Dedifferentiated amniotic fluid mesenchymal stem cell (primary cell): ENCODE measurements at regions not wholly inside any gene's neighbourhood (a gene's known extent, or its start where the extent isn't known, plus 50 kb on each side); places are given as distances from the start of the nearest gene placed in this dataset.
"Not testable (repeated sequence)": the region's sequence is repeated elsewhere in the genome, so short reads cannot be mapped to it uniquely, and the experiment has no call there.

Experiments used
- DNase-seq: peaks from one replicate; pipeline ENCODE4 v3.0.0-alpha.2; 2016; ENCODE audit errors: extremely low spot score

DNA sequence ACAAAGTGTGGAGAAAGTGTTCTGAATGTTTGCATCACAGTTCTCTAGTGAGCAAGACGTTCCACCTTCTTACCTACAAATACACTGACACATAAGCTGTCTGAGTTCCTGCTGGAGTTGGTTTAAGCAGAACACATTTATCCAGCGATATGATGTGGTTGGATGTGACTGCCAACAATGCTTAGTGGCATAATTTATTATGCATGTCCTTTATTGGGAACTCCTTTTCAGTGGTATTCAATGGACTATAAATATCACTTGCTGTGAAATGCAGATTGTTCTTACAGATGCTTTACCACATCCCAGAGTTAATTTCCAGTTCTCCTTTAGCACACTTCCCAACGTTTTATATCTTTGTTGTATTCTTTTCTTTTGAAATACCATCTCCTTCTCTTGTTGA, 222.2 kb downstream of the LURAP1L start:
- no peak for DNase-seq

GRCh38 chr9:13001989-13002580, 227.3 kb downstream of the LURAP1L start:
- DNase-seq, result no peak

DNA sequence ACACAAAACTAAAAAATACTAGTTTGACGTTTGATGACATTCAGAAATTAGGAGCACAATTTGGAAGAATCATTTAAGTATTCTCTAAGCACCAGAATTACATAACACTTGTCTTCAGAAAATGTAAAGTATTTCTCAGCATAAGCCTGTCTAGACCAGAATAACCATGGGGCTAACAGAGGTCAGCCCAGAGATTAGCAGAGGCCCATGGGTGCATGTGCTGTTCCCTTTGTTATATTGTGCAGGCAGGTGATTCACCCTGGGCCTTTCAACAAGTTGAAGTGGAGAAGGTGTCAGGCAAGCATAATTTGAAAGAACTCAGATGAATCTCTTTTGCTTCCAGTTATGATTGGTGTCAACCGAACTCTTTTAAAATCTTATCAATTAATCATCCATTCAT, 227.9 kb downstream of the LURAP1L start:
- no peak for DNase-seq

DNA sequence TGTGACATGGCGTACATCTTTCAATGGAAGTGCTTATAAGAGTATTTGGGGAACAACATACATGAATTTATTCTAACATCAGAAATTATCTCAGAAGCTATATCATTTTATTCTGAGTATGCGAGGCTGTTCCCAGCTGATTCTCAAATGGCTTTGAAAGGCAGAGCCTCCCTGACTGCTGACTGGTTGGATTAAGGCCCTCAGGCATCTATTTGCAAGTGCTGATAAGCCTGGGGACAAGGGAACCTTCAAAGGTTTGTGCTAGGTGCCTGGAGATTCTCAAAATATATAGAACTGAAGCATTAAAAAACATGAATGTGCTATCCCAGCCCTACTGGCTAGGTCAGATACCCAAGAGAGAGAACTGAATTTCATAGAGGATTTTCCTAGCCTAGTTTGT, 235.1 kb downstream of the LURAP1L start:
- no peak for DNase-seq

- peak; percentile 46 for DNase-seq
Measured at GRCh38 chr9:13013991-13014883, 239.4 kb downstream of the LURAP1L start.

- DNase-seq, result no peak
Measured at GRCh38 chr9:13017260-13017659, 242.4 kb downstream of the LURAP1L start.

DNA sequence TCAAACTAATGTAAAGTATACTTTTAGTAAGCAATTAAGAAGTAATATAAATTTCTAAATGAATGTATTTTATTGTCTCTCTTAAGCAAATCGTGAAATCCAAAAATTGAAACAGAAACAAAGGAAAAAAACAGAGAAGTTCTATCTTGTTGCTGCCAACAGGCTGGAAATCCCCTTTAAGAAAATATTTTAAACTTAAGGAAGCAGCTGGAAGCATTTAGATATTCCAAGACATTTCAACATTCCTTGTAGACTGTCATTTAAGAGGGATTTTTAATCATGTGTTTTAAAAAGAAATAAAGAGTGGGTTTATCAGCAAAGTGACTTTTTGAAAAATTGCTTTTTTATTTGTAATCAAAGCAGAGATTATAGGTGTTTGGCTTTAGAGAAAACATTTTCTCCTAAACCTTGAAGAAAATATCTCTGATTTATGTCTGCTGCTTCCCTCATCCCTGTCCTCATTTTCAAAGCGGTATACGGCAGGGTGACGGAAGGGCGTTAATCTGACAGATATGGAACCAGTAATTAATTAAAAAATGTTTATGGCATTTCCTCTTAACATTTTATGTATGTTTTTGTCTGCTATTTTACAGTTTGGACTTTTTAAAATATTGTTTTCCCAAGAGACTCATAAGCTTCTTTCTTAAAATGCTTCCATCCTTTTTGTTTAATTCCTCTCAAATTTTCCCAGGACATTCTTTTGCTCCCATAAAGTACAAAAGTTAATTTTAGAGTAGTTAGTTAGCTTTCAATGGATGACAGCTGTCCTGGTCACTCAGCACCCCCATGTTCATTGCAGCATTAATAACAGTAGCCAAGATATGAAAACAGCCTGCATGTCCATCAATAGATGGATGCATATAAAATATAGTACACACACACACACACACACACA, 245.6 kb downstream of the LURAP1L start:
- peak; percentile 26 for DNase-seq

GRCh38 chr9:13022756-13023155, 247.9 kb downstream of the LURAP1L start:
- DNase-seq, result no peak

- no peak for DNase-seq
Measured at GRCh38 chr9:13023498-13023897, 248.7 kb downstream of the LURAP1L start.

DNA sequence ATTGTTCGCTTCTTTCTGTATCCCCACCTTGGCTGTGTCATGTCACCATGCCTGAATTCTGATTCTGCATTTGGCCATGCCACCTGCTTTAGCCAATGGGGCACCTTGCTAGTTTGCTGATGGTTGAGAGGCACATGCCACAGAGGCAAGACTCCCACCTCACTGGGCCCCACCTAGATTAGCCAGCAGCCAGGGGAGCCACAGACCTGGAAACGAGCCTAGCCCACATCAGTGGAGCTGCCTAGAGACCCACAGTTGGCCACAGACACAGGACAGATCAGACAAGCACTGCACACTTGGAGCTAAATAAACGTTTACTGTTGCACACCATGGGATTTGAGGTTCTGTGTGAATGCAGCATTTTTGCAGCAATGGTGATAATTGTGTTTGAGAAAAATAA, 252.1 kb downstream of the LURAP1L start:
- DNase-seq, result no peak

DNA sequence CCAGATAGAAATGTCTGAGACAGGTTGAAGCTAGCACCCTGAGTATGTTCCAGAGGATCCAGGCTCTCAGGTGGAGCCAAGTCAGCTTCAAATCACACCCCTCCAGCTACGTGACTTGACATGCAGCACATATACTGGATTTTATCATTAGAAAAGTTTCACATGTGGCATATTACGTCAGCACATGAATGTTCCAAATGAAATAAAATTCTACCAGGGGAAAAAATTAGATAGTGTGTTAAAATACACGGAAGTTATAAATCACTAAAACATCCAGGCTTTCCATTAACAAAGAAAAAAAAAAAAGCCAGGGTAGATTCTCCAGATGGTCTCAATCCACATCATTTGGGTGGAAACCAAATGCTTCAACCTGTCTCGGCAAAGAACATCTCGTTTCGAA, 251.6 kb downstream of the MPDZ start:
- no peak for DNase-seq

DNA sequence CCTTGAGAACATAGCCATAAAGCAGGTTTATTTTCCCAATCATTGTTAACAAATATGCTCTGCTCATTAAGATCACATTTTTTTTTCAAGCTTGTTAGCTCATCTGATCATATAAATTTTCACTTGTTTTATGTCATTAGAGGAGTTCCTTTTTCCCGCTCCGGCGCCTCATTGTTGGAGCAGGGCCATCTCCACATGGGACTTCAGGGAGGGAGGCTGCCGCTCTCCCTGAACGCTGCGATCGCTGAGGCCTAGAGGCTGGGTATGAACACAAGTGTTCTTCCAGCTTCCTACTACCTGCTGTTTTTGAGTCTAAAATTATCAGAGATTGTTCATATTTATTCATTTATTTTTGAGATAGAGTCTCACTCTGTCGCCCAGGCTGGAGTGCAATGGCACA, 246.9 kb downstream of the MPDZ start:
- no peak for DNase-seq

- peak; percentile 77 for DNase-seq
Measured at GRCh38 chr9:13033959-13034693, 245.4 kb downstream of the MPDZ start.

GRCh38 chr9:13034694-13035002, 244.8 kb downstream of the MPDZ start:
- DNase-seq, result no peak

GRCh38 chr9:13035822-13036221, 243.7 kb downstream of the MPDZ start:
- DNase-seq, result no peak

DNA sequence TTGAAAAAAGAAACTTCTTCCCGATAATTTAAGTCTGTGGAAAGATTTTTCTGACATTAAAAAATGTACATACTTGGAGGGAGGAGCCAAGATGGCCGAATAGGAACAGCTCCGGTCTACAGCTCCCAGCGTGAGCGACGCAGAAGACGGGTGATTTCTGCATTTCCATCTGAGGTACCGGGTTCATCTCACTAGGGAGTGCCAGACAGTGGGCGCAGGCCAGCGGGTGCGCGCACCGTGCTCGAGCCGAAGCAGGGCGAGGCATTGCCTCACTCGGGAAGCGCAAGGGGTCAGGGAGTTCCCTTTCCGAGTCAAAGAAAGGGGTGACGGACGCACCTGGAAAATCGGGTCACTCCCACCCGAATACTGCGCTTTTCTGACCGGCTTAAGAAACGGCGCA, 241.7 kb downstream of the MPDZ start:
- not testable (repeated sequence) for DNase-seq

DNA sequence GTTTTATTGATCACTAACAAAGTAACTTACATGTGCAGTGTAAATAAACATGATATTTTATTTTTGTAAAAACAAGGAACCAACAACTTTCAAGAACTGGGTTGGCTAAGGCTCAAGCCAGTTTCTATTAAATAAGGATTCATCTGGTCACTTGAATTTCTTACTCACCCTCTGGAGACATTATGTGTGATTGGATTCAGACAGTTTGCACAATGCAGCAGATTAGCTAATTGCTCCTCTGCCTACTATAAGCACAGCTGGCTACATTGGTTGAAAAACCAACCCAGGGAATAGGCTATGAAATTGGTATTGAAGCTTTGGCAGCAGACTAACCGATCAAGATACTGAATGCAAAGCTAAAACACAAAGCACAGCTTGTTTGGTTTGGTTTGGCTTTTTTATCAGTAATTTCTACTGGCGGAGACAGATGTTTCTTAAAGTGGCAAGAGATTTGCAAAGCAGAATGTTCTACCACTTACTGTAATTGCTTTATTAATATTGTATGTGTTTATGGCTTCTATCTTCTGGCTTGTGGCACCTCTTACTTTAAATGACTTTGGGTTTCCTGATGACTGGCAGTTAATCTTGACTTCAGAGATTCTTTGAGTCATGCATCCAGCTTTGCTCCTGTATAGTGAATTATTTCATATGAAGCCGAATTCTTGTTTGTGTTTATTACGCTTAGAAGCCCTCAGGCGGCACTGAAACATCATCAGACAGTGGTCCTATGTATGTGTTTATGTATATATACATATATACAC, 231.5 kb downstream of the MPDZ start:
- no peak for DNase-seq

- DNase-seq, result no peak
Measured at GRCh38 chr9:13049223-13049622, 230.3 kb downstream of the MPDZ start.

- DNase-seq, result no peak
Measured at GRCh38 chr9:13053504-13053903, 226.0 kb downstream of the MPDZ start.

DNA sequence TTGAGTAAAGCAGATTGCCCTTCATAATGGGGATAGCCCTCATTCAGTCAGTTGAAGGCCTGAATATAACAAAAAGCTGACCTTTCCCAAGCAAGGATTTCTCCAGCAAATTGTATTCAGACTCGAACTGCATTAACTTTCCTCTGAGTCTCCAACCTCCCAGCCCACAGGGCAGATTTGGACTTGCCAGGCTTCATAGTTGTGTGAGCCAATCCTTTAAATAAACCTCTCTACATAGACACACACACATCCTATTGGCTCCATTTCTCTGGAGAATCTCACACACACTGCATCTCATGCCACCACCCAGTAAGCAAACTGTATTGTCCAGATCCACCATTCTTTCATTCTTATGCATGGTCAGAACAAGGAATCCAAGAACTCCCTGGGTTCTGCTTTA, 225.1 kb downstream of the MPDZ start:
- no peak for DNase-seq
